Hindlimb muscle (tissue), 1 donor: ENCODE measurements at regions not wholly inside any gene's neighbourhood (a gene's known extent, or its start where the extent isn't known, plus 50 kb on each side); places are given as distances from the start of the nearest gene placed in this dataset.

Source experiments
- DNase-seq: peaks from one replicate; pipeline ENCODE4 v3.0.0-alpha.2; 2013

GRCh38 chr5:135246923-135247795 is 151.9 kb downstream of the MACROH2A1 start:
- no peak for DNase-seq

GRCh38 chr5:135246605-135246922 is 152.5 kb downstream of the MACROH2A1 start:
- no peak for DNase-seq

- DNase-seq = no peak
These were observed 153.2 kb downstream of the MACROH2A1 start for GRCh38 chr5:135245521-135246499.

GRCh38 chr5:135244620-135245021 is 154.4 kb downstream of the MACROH2A1 start:
- no peak for DNase-seq

- DNase-seq = peak; percentile 80
These were observed 155.3 kb downstream of the MACROH2A1 start for GRCh38 chr5:135243556-135244285.

- no peak for DNase-seq
These were observed 156.0 kb downstream of the MACROH2A1 start for GRCh38 chr5:135242866-135243555.

GRCh38 chr5:135242021-135242865 is 156.8 kb downstream of the MACROH2A1 start:
- DNase-seq = no peak

- DNase-seq = no peak
These were observed 157.5 kb downstream of the MACROH2A1 start for GRCh38 chr5:135241536-135241935.

GRCh38 chr5:135240781-135241360 is 158.2 kb downstream of the MACROH2A1 start:
- DNase-seq = no peak

- no peak for DNase-seq
These were observed 158.8 kb downstream of the MACROH2A1 start for GRCh38 chr5:135240283-135240633.

GRCh38 chr5:135239453-135240282 is 159.4 kb downstream of the MACROH2A1 start:
- no peak for DNase-seq

GRCh38 chr5:135238622-135239452 is 160.2 kb downstream of the MACROH2A1 start:
- no peak for DNase-seq

GRCh38 chr5:135237748-135238103 is 161.3 kb downstream of the MACROH2A1 start:
- DNase-seq = no peak

- DNase-seq = peak; percentile 37
These were observed 161.9 kb downstream of the MACROH2A1 start for GRCh38 chr5:135236908-135237747.

- no peak for DNase-seq
These were observed 162.7 kb downstream of the MACROH2A1 start for GRCh38 chr5:135236228-135236907.

GRCh38 chr5:135235551-135236227 is 163.3 kb downstream of the MACROH2A1 start:
- no peak for DNase-seq
